Panc1 (cell line): ENCODE measurements at regions not wholly inside any gene's neighbourhood (a gene's known extent, or its start where the extent isn't known, plus 50 kb on each side); places are given as distances from the start of the nearest gene placed in this dataset.

Experiments used
- ATAC-seq: fragments of 200-7000 bp; cut with Tn5 transposase; 2 replicates; pipeline ENCODE4 v1.9.1; 2020; ENCODE audit warnings: mild to moderate bottlenecking, moderate library complexity
- BruUV-seq: library from RNA; stranded (reverse); fragments of 400-500 nt; replicated peaks from 2 replicates; lab custom pipeline; 2021; lab: Mats Ljungman, UMichigan
- CTCF ChIA-PET: fragments of 300-600 bp; sonication (Branson Sonifier 250); formaldehyde crosslinking; loops from one replicate; lab custom pipeline; 2022; ENCODE audit warnings: antibody characterized with exemption; lab: Charles Lee
- POLR2A ChIA-PET: fragments of 300-600 bp; sonication (Branson Sonifier 250); formaldehyde crosslinking; loops from one replicate; lab custom pipeline; 2022; ENCODE audit warnings: antibody characterized with exemption; lab: Charles Lee
- DNase-seq: peaks from one replicate; pipeline ENCODE4 v3.0.0-alpha.2; 2010; ENCODE audit warnings: low read depth, low spot score
- H3K27ac ChIP-seq: 2 replicates; pipeline ENCODE4 v1.5.1; 2011; ENCODE audit warnings: mild to moderate bottlenecking, low read length, inconsistent platforms
- H3K27me3 ChIP-seq: fragments of 200-500 bp; sonication (Bioruptor generic); 2 replicates; pipeline ENCODE4 v1.6.0; 2014; ENCODE audit warnings: low read length, inconsistent platforms; ENCODE audit not compliant: control insufficient read depth, insufficient read depth
- H3K36me3 ChIP-seq: fragments of 200-500 bp; sonication (Bioruptor generic); 2 replicates; pipeline ENCODE4 v1.5.1; 2014; ENCODE audit warnings: inconsistent platforms, mild to moderate bottlenecking, low read length, moderate library complexity; ENCODE audit not compliant: control insufficient read depth, insufficient read depth
- H3K4me1 ChIP-seq: 2 replicates; pipeline ENCODE4 v1.5.1; 2011; ENCODE audit warnings: inconsistent platforms, mild to moderate bottlenecking, low read length, moderate library complexity; ENCODE audit not compliant: control insufficient read depth, insufficient read depth
- H3K4me3 ChIP-seq, 2 experiments: 2 replicates each; pipeline ENCODE4 v1.5.1; 2011 to 2012; ENCODE audit warnings: low read depth in 2 of 2, low read length in 2 of 2, mild to moderate bottlenecking in 2 of 2, inconsistent platforms in 1 of 2, moderate library complexity in 1 of 2
- H3K9me3 ChIP-seq: fragments of 200-500 bp; sonication (Bioruptor generic); 2 replicates; pipeline ENCODE4 v1.5.1; 2014; ENCODE audit warnings: low read depth, mild to moderate bottlenecking, inconsistent platforms, low read length, moderate library complexity; ENCODE audit not compliant: control insufficient read depth, insufficient read depth
- POLR2AphosphoS5 ChIP-seq: IDR thresholded peaks from 2 replicates; pipeline ENCODE4 v1.6.1; 2012; ENCODE audit warnings: mild to moderate bottlenecking, low read depth, low read length, moderate library complexity
- SIN3A ChIP-seq: IDR thresholded peaks from 2 replicates; pipeline ENCODE4 v1.6.1; 2012; ENCODE audit warnings: low read depth, mild to moderate bottlenecking, low read length, moderate library complexity, borderline replicate concordance; ENCODE audit not compliant: insufficient read depth
- TCF7L2 ChIP-seq: IDR thresholded peaks from 2 replicates; pipeline ENCODE4 v1.6.1; 2011; ENCODE audit warnings: mild to moderate bottlenecking, low read depth, low read length, inconsistent platforms
- in situ Hi-C: cut with HindIII; loops from 2 replicates; pipeline ENCODE4 v1.10.0; 2016; ENCODE audit warnings: low sequenced_read_pairs, low pct_unique_long_range_greater_than_20kb
- intact Hi-C: fragments of 100-400 bp; cut with micrococcal nuclease; formaldehyde crosslinking; loops from one replicate; pipeline ENCODE4 v1.10.0; 2022; ENCODE audit not compliant: unreplicated experiment
- TF ChIP-seq, protein P1 (sequence below): fragments of 450-650 bp; IDR thresholded peaks from 2 replicates; pipeline ENCODE4 v1.5.1; 2017; ENCODE audit warnings: mild to moderate bottlenecking
- TF ChIP-seq, protein P2 (sequence below), 2 experiments: IDR thresholded peaks; 2 replicates each; pipeline ENCODE4 v1.6.1; 2011 to 2012; ENCODE audit warnings: low read depth in 2 of 2, control low read depth in 1 of 2, low read length in 1 of 2, mild to moderate bottlenecking in 1 of 2, moderate library complexity in 1 of 2; ENCODE audit not compliant: insufficient read depth in 1 of 2

DNA sequence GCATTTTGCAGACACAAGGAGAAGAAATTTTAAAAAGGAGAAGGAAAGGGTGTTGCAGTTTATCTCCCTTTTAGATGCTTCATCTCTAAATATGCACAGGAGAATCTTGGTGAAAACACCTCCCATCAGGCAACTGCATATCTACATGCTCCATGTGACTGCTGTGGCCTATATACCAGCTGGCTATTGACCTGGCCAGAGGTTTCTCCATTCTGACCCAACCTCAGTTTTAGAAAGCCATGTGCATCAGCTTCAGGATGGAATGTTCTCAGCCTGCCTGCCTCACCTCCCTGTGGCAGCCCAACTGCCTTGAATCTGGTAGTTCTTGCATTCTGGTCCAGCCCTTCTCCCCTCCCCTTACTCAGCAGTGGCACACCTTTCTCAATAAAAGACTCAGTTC, 1958.8 kb upstream of the CELF4 start:
- TF ChIP-seq SIN3A = no peak
- TF ChIP-seq, protein P1, sequence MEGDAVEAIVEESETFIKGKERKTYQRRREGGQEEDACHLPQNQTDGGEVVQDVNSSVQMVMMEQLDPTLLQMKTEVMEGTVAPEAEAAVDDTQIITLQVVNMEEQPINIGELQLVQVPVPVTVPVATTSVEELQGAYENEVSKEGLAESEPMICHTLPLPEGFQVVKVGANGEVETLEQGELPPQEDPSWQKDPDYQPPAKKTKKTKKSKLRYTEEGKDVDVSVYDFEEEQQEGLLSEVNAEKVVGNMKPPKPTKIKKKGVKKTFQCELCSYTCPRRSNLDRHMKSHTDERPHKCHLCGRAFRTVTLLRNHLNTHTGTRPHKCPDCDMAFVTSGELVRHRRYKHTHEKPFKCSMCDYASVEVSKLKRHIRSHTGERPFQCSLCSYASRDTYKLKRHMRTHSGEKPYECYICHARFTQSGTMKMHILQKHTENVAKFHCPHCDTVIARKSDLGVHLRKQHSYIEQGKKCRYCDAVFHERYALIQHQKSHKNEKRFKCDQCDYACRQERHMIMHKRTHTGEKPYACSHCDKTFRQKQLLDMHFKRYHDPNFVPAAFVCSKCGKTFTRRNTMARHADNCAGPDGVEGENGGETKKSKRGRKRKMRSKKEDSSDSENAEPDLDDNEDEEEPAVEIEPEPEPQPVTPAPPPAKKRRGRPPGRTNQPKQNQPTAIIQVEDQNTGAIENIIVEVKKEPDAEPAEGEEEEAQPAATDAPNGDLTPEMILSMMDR = no peak
- no peak for TF ChIP-seq POLR2AphosphoS5
- TF ChIP-seq, protein P2, sequence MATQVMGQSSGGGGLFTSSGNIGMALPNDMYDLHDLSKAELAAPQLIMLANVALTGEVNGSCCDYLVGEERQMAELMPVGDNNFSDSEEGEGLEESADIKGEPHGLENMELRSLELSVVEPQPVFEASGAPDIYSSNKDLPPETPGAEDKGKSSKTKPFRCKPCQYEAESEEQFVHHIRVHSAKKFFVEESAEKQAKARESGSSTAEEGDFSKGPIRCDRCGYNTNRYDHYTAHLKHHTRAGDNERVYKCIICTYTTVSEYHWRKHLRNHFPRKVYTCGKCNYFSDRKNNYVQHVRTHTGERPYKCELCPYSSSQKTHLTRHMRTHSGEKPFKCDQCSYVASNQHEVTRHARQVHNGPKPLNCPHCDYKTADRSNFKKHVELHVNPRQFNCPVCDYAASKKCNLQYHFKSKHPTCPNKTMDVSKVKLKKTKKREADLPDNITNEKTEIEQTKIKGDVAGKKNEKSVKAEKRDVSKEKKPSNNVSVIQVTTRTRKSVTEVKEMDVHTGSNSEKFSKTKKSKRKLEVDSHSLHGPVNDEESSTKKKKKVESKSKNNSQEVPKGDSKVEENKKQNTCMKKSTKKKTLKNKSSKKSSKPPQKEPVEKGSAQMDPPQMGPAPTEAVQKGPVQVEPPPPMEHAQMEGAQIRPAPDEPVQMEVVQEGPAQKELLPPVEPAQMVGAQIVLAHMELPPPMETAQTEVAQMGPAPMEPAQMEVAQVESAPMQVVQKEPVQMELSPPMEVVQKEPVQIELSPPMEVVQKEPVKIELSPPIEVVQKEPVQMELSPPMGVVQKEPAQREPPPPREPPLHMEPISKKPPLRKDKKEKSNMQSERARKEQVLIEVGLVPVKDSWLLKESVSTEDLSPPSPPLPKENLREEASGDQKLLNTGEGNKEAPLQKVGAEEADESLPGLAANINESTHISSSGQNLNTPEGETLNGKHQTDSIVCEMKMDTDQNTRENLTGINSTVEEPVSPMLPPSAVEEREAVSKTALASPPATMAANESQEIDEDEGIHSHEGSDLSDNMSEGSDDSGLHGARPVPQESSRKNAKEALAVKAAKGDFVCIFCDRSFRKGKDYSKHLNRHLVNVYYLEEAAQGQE (IDR thresholded peaks at IDR 0.05; ENCODE audit: insufficient read depth in 1 of 2, low read depth in 2 of 2, low read length in 1 of 2) = no peak
- TF ChIP-seq TCF7L2 = no peak
- Histone ChIP-seq H3K27ac (no peak overlapping the region), H3K4me1 (peaks cover 4% of the 10 kb centered on the region; the same call in 1 of the 2 replicates), H3K36me3 (no peaks in the 10 kb centered on the region), H3K4me3 (no peak overlapping the region), H3K9me3 (no peaks in the 10 kb centered on the region), H3K27me3 (no peaks in the 10 kb centered on the region)
- BruUV-seq = no TSS peak
- CTCF ChIA-PET = no interaction called here
- in situ Hi-C loops (no loop called here), intact Hi-C loops (no loop called here)
- no peak for ATAC-seq
- DNase-seq = no peak
- POLR2A ChIA-PET = no interaction called here

DNA sequence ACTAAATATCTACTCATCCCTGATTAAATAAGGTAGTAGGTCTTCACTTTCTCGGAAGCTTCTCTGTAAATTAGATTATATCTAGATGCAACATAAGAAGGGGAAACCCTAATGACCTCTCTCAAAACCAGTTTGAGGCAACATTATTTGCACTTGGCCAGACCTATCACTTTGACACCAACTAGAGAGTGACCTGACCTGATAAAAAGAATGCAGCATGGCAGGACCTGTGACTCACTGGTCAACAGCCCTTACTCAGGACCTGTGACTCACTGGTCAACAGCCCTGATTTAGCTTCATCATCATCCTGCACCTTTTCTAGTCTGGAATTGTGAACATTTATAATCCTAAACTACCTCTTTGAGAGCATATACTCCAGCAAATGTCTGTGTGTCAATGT, 1957.7 kb upstream of the CELF4 start:
- in situ Hi-C loops = no loop called here
- ATAC-seq (peak; percentile 90), DNase-seq (peak; percentile 60)
- TF ChIP-seq, protein P1 = no peak
- TF ChIP-seq POLR2AphosphoS5 (no peak), SIN3A (no peak), TCF7L2 (no peak)
- TF ChIP-seq, protein P2 (IDR thresholded peaks at IDR 0.05; ENCODE audit: insufficient read depth in 1 of 2, low read depth in 2 of 2, low read length in 1 of 2) = no peak
- no TSS peak for BruUV-seq
- H3K36me3 ChIP-seq = no peaks in the 10 kb centered on the region
- CTCF ChIA-PET = no interaction called here
- POLR2A ChIA-PET = no interaction called here
- no peaks in the 10 kb centered on the region for H3K9me3 ChIP-seq
- intact Hi-C loops = no loop called here
- H3K4me3 ChIP-seq = no peak overlapping the region
- peaks cover 4% of the 10 kb centered on the region; the same call in 1 of the 2 replicates for H3K4me1 ChIP-seq
- H3K27ac ChIP-seq = no peak overlapping the region
- H3K27me3 ChIP-seq = no peaks in the 10 kb centered on the region
